ENCODE measurements at regions not wholly inside any gene's neighbourhood (a gene's known extent, or its start where the extent isn't known, plus 50 kb on each side); places are given as distances from the start of the nearest gene placed in this dataset.

DNA sequence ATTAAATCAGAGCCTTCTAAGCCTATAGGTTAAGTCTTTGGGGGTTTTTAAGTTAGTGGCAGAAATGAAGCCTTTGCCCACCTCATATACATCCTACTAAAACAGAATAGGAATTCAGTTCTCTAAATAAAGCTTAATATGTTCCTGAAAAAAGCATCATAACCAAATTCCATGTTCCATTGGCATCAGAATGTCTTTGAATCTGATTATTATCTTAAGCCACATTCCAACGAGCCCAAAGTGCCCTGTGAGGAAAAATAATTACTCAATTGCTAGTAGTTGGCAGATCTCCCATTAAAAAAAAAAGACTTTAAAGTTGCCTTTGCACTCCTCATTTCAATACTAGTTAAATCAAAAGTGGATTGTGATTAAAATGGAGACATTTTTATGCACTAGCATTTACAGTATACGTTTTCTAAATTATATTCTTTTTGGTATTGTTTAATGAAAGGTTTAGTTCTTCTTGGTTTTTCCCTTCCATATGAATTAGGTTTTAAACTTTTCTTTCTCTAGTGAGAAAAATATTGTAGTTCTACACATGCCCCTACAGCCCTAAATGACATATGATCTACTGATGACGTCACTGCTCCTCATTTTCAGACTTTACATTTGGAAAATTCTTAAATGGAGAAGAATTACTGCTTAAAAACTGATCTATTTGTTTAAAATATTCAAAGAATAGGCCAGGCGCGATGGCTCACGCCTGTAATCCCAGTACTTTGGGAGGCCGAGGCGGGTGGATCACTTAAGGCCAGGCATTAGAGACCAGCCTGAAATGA, 54.3 kb upstream of the CABCOCO1 start:
- no peaks in the 10 kb centered on the region for H3K4me1 ChIP-seq (ENCODE audit: control insufficient read depth in 5 of 5, insufficient read depth in 5 of 5, low read length in 5 of 5)
- no peak overlapping the region for H3K27ac ChIP-seq (ENCODE audit: low read depth in 1 of 2, low read length in 1 of 2)
- no peak overlapping the region for H3K4me3 ChIP-seq
- ATAC-seq (ENCODE audit: insufficient read depth, low FRiP score) (no peak), DNase-seq (peak in 1 of 3 donors; percentile 51)
- H3K36me3 ChIP-seq (ENCODE audit: control insufficient read depth in 4 of 4, insufficient read depth in 4 of 4, low read length in 4 of 4) = no peaks in the 10 kb centered on the region
- no peak overlapping the region for H3K9ac ChIP-seq (ENCODE audit: insufficient read depth in 1 of 2, low read length in 2 of 2)
- no peaks in the 10 kb centered on the region for H3K9me3 ChIP-seq (ENCODE audit: control insufficient read depth in 4 of 4, insufficient read depth in 3 of 4, low read length in 3 of 4)
- H3K27me3 ChIP-seq (ENCODE audit: control insufficient read depth in 3 of 3, insufficient read depth in 3 of 3, low read length in 2 of 3) = no peaks in the 10 kb centered on the region
- WGBS, 2 donors = 80 to 83% methylated on average over 8 of the region's 8 CpGs
- TF ChIP-seq CTCF (IDR thresholded peaks at IDR 0.05; ENCODE audit: control extremely low read depth, extremely low read depth) = no peak

DNA sequence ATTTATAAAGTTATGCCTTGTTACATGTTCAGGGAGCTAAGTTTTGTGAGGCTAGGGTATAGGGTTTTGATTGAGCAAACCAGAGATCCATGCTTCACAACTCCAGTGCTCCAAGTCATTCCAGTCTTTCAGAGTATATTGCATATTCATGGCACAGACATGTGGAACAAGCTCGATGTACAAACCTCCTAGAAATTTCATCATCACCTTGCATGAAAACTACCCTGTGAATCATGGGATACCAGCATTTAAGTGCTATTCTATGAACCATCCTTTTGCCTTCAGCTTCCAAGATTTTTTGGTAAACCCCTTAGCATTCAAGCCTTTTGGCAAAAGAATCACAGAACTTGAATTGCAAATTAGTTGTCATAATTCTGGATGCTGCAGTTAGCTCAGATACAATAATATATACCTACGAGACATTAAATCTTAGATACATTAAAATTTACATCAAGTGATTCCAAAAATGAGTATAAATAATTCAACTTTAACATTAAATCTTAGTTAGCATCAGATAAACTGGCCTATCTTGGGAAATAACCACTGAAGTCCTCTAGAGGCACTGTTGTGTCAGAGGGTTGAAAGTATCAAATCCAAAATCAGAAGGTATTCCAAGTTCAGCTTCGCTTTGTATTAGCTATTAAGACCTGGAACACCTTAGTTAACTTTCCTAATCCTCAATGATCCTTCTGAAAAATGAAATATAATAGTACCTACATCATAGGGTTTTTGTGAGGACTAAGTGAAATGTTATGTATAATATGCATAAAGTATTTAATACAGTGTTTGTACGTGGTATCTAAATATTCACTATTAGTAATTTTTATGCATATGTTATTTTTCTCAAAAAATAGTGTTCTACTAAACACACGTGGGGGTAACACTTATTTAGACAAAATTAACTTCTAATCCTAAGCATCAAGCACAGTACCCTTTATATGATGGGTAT, 55.5 kb upstream of the CABCOCO1 start:
- Histone ChIP-seq H3K4me1 (ENCODE audit: control insufficient read depth in 5 of 5, insufficient read depth in 5 of 5, low read length in 5 of 5) (no peaks in the 10 kb centered on the region), H3K4me3 (no peak overlapping the region), H3K9ac (ENCODE audit: insufficient read depth in 1 of 2, low read length in 2 of 2) (no peak overlapping the region), H3K9me3 (ENCODE audit: control insufficient read depth in 4 of 4, insufficient read depth in 3 of 4, low read length in 3 of 4) (no peaks in the 10 kb centered on the region), H3K27me3 (ENCODE audit: control insufficient read depth in 3 of 3, insufficient read depth in 3 of 3, low read length in 2 of 3) (no peaks in the 10 kb centered on the region), H3K27ac (ENCODE audit: low read depth in 1 of 2, low read length in 1 of 2) (no peak overlapping the region), H3K36me3 (ENCODE audit: control insufficient read depth in 4 of 4, insufficient read depth in 4 of 4, low read length in 4 of 4) (no peaks in the 10 kb centered on the region)
- 90 to 91% methylated on average over 5 of the region's 5 CpGs for WGBS, 2 donors
- DNase-seq = no peak
- no peak for ATAC-seq (ENCODE audit: insufficient read depth, low FRiP score)
- no peak for TF ChIP-seq CTCF (IDR thresholded peaks at IDR 0.05; ENCODE audit: control extremely low read depth, extremely low read depth)

- WGBS, 2 donors = 80 to 86% methylated on average over 1 of the region's 1 CpG
- Histone ChIP-seq H3K4me1 (ENCODE audit: control insufficient read depth in 5 of 5, insufficient read depth in 5 of 5, low read length in 5 of 5) (no peaks in the 10 kb centered on the region), H3K9ac (ENCODE audit: insufficient read depth in 1 of 2, low read length in 2 of 2) (no peak overlapping the region), H3K27me3 (ENCODE audit: control insufficient read depth in 3 of 3, insufficient read depth in 3 of 3, low read length in 2 of 3) (no peaks in the 10 kb centered on the region), H3K36me3 (ENCODE audit: control insufficient read depth in 4 of 4, insufficient read depth in 4 of 4, low read length in 4 of 4) (no peaks in the 10 kb centered on the region), H3K9me3 (ENCODE audit: control insufficient read depth in 4 of 4, insufficient read depth in 3 of 4, low read length in 3 of 4) (no peaks in the 10 kb centered on the region), H3K4me3 (no peak overlapping the region), H3K27ac (ENCODE audit: low read depth in 1 of 2, low read length in 1 of 2) (no peak overlapping the region)
- ATAC-seq (ENCODE audit: insufficient read depth, low FRiP score) (no peak), DNase-seq (no peak)
- no peak for TF ChIP-seq CTCF (IDR thresholded peaks at IDR 0.05; ENCODE audit: control extremely low read depth, extremely low read depth)
Measured at GRCh38 chr10:61605221-61605620, 57.5 kb upstream of the CABCOCO1 start.

Measured in lung (tissue), 11 donors.